Muscle of leg (tissue), 3 donors: ENCODE measurements at regions not wholly inside any gene's neighbourhood (a gene's known extent, or its start where the extent isn't known, plus 50 kb on each side); places are given as distances from the start of the nearest gene placed in this dataset.
A peak's percentile ranks its signal among the peaks of the same experiment; 100 is the strongest.

Experiments
- DNase-seq: peaks from one replicate; pipeline ENCODE4 v3.0.0; 2013
- H3K27ac ChIP-seq: one replicate; pipeline ENCODE4 v1.5.1; 2013; ENCODE audit warnings: mild to moderate bottlenecking, low read length, control low read depth
- H3K27me3 ChIP-seq: one replicate; pipeline ENCODE4 v1.6.1; 2013; ENCODE audit warnings: low read length; ENCODE audit not compliant: control insufficient read depth, insufficient read depth
- H3K36me3 ChIP-seq: one replicate; pipeline ENCODE4 v1.6.1; 2013; ENCODE audit warnings: low read length; ENCODE audit not compliant: control insufficient read depth, insufficient read depth
- H3K4me1 ChIP-seq: one replicate; pipeline ENCODE4 v1.6.1; 2013; ENCODE audit warnings: low read length; ENCODE audit not compliant: control insufficient read depth, insufficient read depth
- H3K4me3 ChIP-seq: one replicate; pipeline ENCODE4 v1.5.1; 2013; ENCODE audit warnings: low read length, control low read depth
- H3K9me3 ChIP-seq: replicated peaks from 2 replicates; pipeline ENCODE4 v1.6.1; 2013; ENCODE audit warnings: low read depth, low read length; ENCODE audit not compliant: control insufficient read depth
- WGBS: methylation state at CpG from one replicate; pipeline ENCODE4 v1.1.5; 2013; ENCODE audit warnings: missing lambda C conversion rate; ENCODE audit not compliant: insufficient coverage; 5-methylcytosine and 5-hydroxymethylcytosine counted together

- no peak overlapping the region for H3K27ac ChIP-seq
- peaks cover 8% of the 10 kb centered on the region for H3K4me1 ChIP-seq
- peaks cover 10% of the 10 kb centered on the region for H3K9me3 ChIP-seq
- H3K27me3 ChIP-seq = peaks cover 2% of the 10 kb centered on the region
- no peak for DNase-seq
- 76% methylated on average over 14 of the region's 18 CpGs for WGBS
- H3K36me3 ChIP-seq = no peaks in the 10 kb centered on the region
- H3K4me3 ChIP-seq = no peak overlapping the region
Measured at GRCh38 chr11:69545976-69546617, 64.6 kb downstream of the LINC01488 start.

DNA sequence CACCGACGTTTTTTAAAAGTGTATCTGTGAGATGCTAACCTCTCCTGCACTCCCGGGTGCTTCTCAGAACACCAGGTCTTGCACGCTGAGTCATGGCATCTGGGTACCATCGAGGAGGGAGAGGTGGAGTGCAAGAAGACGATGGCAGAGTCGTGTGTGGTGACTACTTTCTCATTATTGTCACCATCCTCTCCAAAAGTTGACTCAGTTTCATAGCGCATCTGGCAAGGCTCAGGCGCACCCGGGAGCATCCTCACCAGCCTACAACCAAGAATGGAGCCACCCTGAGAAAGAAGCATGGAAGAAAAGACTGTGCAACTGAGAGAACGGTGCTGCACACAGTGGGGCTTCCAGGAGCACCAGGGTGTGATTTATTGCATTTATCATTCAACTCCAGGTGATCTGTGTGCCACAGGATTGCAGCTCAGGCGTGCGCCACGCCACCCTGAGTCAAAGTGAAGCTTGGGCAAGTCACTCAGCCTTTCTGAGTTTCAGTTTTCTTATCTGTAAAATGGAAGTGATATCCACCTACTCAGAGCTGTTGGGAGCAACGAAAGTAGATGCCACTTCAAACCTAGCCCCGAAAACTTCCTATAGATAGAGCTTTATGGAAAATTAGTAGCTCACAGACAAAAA, 65.4 kb downstream of the LINC01488 start:
- Histone ChIP-seq H3K9me3 (peaks cover 10% of the 10 kb centered on the region), H3K27me3 (peaks cover 2% of the 10 kb centered on the region), H3K36me3 (no peaks in the 10 kb centered on the region), H3K4me1 (peaks cover under 1% of the 10 kb centered on the region), H3K4me3 (no peak overlapping the region), H3K27ac (no peak overlapping the region)
- 95% methylated on average over 7 of the region's 16 CpGs for WGBS
- no peak for DNase-seq

DNA sequence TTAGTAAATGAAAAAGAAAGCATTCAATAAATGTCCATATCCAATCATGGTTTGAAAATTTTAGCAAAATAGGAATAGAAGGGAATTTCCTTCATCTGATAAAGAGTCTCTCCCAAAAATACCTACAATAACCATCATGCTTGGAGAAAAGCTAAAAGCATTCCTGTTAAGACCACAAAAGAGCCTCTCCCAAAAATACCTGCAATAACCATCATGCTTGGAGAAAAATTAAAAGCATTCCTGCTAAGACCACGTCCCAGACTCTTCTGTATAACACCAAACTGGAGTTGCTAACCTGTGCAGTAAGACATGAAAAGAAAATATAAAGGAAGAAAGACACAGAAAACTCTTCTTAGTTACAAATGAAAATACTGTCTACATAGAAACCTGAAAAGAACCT, 69.4 kb downstream of the LINC01488 start:
- H3K27ac ChIP-seq = no peak overlapping the region
- peaks cover 10% of the 10 kb centered on the region for H3K9me3 ChIP-seq
- no peak for DNase-seq
- no peaks in the 10 kb centered on the region for H3K36me3 ChIP-seq
- no peaks in the 10 kb centered on the region for H3K4me1 ChIP-seq
- H3K4me3 ChIP-seq = no peak overlapping the region
- no peaks in the 10 kb centered on the region for H3K27me3 ChIP-seq
- no CpG with 5 or more reads among the region's 1 CpG for WGBS

DNA sequence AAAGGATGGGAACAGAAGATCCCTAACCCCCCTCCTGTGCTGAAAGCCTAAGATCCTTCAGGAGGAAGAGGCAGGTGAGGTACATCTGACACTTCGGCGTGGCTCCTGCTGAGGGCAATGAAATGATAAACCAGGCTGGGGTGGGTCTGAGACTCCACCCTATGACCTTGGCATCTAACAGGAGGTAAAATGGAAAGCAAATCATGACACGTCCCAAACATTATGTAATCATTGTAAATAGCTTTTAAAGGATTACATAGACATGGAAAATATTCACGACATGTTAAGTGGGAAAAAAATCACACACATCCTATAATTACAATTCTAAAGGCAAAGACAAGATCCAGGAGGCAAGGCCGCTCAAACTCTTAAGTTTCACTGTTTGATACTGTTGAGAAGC, 70.5 kb downstream of the LINC01488 start:
- peak; percentile 36 for DNase-seq
- H3K27me3 ChIP-seq = no peaks in the 10 kb centered on the region
- no peaks in the 10 kb centered on the region for H3K36me3 ChIP-seq
- no peaks in the 10 kb centered on the region for H3K4me1 ChIP-seq
- no CpG with 5 or more reads among the region's 5 CpGs for WGBS
- no peak overlapping the region for H3K4me3 ChIP-seq
- peaks cover 10% of the 10 kb centered on the region for H3K9me3 ChIP-seq
- H3K27ac ChIP-seq = no peak overlapping the region

DNA sequence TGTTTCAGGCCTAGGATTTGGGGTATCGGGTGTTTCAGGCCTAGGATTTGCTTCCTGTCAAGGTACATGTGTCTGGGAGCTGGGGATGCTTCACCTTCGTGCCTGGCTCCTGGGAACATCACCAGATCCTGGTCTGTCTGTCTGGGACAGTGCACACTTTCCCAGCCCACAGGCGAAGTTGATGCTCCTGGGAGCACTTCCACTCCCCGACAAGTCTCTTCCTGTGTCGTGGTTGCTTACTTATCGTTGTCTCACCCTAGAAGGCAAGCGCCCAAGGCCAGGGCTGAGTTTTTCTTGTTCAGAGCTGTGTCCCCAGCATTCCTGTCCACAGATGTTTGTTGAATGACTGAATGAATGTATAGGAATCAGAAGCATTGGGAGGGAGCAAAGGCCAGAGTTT, 71.5 kb downstream of the LINC01488 start:
- Histone ChIP-seq H3K27ac (no peak overlapping the region), H3K4me3 (no peak overlapping the region), H3K9me3 (peaks cover 10% of the 10 kb centered on the region), H3K36me3 (no peaks in the 10 kb centered on the region), H3K27me3 (no peaks in the 10 kb centered on the region), H3K4me1 (no peaks in the 10 kb centered on the region)
- DNase-seq = no peak
- WGBS = 73% methylated on average over 3 of the region's 7 CpGs

DNA sequence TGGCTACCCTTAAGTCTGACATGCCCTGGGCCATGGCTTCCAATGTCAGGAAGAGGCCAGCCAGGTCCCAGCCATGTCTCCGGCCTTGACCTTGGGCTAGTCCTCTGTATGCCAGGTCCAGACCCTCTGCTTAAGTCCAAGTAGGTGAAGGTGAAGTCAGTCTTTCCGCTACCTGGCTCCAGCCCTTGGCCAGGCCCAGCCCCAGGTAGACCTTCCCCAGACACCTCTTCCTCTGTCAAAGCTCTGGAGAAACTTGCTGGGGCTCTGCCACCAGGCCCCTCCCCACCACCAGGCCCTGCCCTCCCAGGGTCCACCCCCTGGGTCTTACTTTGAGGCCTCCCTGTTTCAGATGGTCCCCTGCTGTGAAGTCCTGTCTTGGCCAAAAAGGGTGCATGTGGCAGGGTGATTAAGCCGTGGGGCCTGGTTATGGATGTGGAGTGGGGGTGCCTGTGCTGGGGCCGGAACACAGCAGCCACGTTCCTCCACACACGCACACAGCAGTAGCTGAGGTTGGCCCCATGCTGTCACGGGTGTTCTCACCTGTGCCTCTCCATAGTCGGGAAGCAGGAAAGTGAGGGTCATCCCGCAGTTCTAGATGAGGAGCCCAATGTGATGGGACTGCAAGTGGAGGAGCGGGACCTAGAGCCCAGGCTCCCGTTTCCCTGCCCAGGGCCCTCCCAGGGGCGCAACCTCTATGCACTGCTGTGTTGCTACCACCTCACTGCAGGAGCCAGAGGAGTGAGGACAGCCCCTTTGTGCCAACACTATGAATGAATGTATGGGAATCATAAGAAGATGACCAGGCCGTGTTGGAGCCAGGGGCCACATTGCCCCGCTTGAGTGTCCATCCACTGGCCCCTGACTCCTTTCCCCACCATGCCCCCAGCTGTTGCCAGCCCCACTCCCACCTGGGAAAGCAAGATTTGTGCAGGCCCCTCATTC, 72.2 kb downstream of the LINC01488 start:
- WGBS = 98% methylated on average over 11 of the region's 14 CpGs
- Histone ChIP-seq H3K9me3 (peaks cover 10% of the 10 kb centered on the region), H3K36me3 (no peaks in the 10 kb centered on the region), H3K27ac (no peak overlapping the region), H3K27me3 (no peaks in the 10 kb centered on the region), H3K4me1 (no peaks in the 10 kb centered on the region), H3K4me3 (no peak overlapping the region)
- no peak for DNase-seq

DNA sequence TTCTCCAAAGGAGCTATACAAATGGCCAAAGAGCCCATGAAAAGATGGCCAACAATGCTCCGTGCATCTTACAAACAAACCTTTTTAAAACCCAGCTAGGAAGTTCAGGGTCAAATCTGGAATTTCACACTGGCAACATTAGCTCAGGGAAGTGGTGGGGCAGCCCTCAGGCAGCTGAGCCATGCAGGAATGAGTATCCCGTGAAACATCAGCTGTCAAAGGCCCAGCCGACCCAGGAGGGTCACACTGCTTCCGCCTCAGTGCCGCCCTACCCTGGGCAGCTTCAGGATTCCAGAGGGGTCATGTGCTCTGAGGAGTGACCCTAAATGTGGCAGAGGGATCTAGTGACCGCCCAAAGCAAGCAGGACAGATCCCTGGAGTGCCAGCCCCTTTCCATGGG, 73.4 kb downstream of the LINC01488 start:
- Histone ChIP-seq H3K36me3 (no peaks in the 10 kb centered on the region), H3K27ac (peak overlapping the region; percentile 24), H3K27me3 (peaks cover 3% of the 10 kb centered on the region), H3K4me1 (no peaks in the 10 kb centered on the region), H3K9me3 (peaks cover 6% of the 10 kb centered on the region), H3K4me3 (no peak overlapping the region)
- 59% methylated on average over 4 of the region's 6 CpGs for WGBS
- DNase-seq = peak; percentile 25

GRCh38 chr11:69557266-69557665, 75.8 kb downstream of the LINC01488 start:
- Histone ChIP-seq H3K27ac (no peak overlapping the region), H3K4me3 (no peak overlapping the region), H3K9me3 (no peaks in the 10 kb centered on the region), H3K36me3 (no peaks in the 10 kb centered on the region), H3K4me1 (no peaks in the 10 kb centered on the region), H3K27me3 (peaks cover 3% of the 10 kb centered on the region)
- WGBS = 100% methylated on average over 1 of the region's 7 CpGs
- DNase-seq = no peak

- Histone ChIP-seq H3K27me3 (peaks cover 3% of the 10 kb centered on the region), H3K9me3 (no peaks in the 10 kb centered on the region), H3K27ac (no peak overlapping the region), H3K4me3 (no peak overlapping the region), H3K36me3 (no peaks in the 10 kb centered on the region), H3K4me1 (no peaks in the 10 kb centered on the region)
- WGBS = 69% methylated on average over 5 of the region's 12 CpGs
- DNase-seq = no peak
Measured at GRCh38 chr11:69558519-69558941, 77.1 kb downstream of the LINC01488 start.

- WGBS = 74% methylated on average over 5 of the region's 5 CpGs
- no peak overlapping the region for H3K4me3 ChIP-seq
- no peak overlapping the region for H3K27ac ChIP-seq
- H3K36me3 ChIP-seq = no peaks in the 10 kb centered on the region
- H3K9me3 ChIP-seq = no peaks in the 10 kb centered on the region
- H3K27me3 ChIP-seq = peaks cover 5% of the 10 kb centered on the region
- no peaks in the 10 kb centered on the region for H3K4me1 ChIP-seq
- DNase-seq = no peak
Measured at GRCh38 chr11:69559181-69559580, 77.7 kb downstream of the LINC01488 start.
